Lower leg skin (tissue), 3 donors: ENCODE measurements at regions not wholly inside any gene's neighbourhood (a gene's known extent, or its start where the extent isn't known, plus 50 kb on each side); places are given as distances from the start of the nearest gene placed in this dataset.

Source experiments
- CTCF ChIP-seq, 3 donors: fragments of 450-650 bp; IDR thresholded peaks; one replicate each; pipeline ENCODE4 v1.5.1; 2016; ENCODE audit warnings: antibody characterized with exemption in 3 of 3, mild to moderate bottlenecking in 3 of 3, moderate library complexity in 2 of 3
- POLR2A ChIP-seq, 2 donors: fragments of 450-650 bp; IDR thresholded peaks; one replicate each; pipeline ENCODE4 v1.6.1; 2016 to 2017; ENCODE audit warnings: antibody characterized with exemption in 2 of 2, mild to moderate bottlenecking in 1 of 2, moderate library complexity in 1 of 2

GRCh38 chr4:104248726-104249125, 246.0 kb downstream of the CXXC4 start:
- no peak for TF ChIP-seq CTCF (IDR thresholded peaks at IDR 0.05)
- no peak for TF ChIP-seq POLR2A (IDR thresholded peaks at IDR 0.05)
